DOHH2 (cell line): ENCODE measurements at regions not wholly inside any gene's neighbourhood (a gene's known extent, or its start where the extent isn't known, plus 50 kb on each side); places are given as distances from the start of the nearest gene placed in this dataset.

Source experiments
- CTCF ChIP-seq: fragments of 200-600 bp; sonication (generic); IDR thresholded peaks from one replicate; pipeline ENCODE4 v1.5.1; 2014; ENCODE audit warnings: antibody characterized with exemption, mild to moderate bottlenecking, low read depth, low read length; ENCODE audit not compliant: poor library complexity, severe bottlenecking
- EZH2phosphoT487 ChIP-seq: fragments of 200-600 bp; sonication (generic); IDR thresholded peaks from 2 replicates; pipeline ENCODE4 v1.6.1; 2017; ENCODE audit warnings: borderline replicate concordance, mild to moderate bottlenecking, antibody characterized with exemption, low read length, moderate library complexity, mixed read lengths

GRCh38 chr3:135558150-135558783 is 407.3 kb upstream of the PPP2R3A start:
- TF ChIP-seq CTCF: no peak
- TF ChIP-seq EZH2phosphoT487: no peak
